Activated naive CD8-positive, alpha-beta T cell treated with anti-CD3 and anti-CD28 coated beads, Interleukin-2, amount 10 ng/mL, durations not matched to agents 7 days and 5 days (primary cell): ENCODE measurements at regions not wholly inside any gene's neighbourhood (a gene's known extent, or its start where the extent isn't known, plus 50 kb on each side); places are given as distances from the start of the nearest gene placed in this dataset.

ENCODE experiments used
- ATAC-seq: fragments of 150-1000 bp; cut with Tn5 transposase; one replicate; pipeline ENCODE4 v1.10.0; 2021; ENCODE audit warnings: low read depth, moderate library complexity
- POLR2A ChIA-PET: fragments of 350-600 bp; sonication (Branson Sonifier 250); formaldehyde crosslinking; loops from one replicate; lab custom pipeline; 2021; ENCODE audit warnings: antibody characterized with exemption; lab: Charles Lee
- DNase-seq: peaks from one replicate; pipeline ENCODE4 v3.0.0; 2021
- H3K27ac Mint-ChIP-seq: one replicate; pipeline ENCODE4 v1.8.0; 2022; ENCODE audit warnings: mild to moderate bottlenecking, mixed read lengths
- H3K27me3 Mint-ChIP-seq: one replicate; pipeline ENCODE4 v1.8.0; 2022; ENCODE audit warnings: mild to moderate bottlenecking, moderate library complexity, mixed read lengths
- H3K36me3 Mint-ChIP-seq: one replicate; pipeline ENCODE4 v1.8.0; 2021; ENCODE audit warnings: mild to moderate bottlenecking, mixed read lengths
- H3K4me1 Mint-ChIP-seq: one replicate; pipeline ENCODE4 v1.8.0; 2021; ENCODE audit warnings: mixed read lengths
- H3K4me3 Mint-ChIP-seq: one replicate; pipeline ENCODE4 v1.8.0; 2022; ENCODE audit warnings: mild to moderate bottlenecking, moderate library complexity, mixed read lengths
- H3K9me3 Mint-ChIP-seq: one replicate; pipeline ENCODE4 v1.8.0; 2021; ENCODE audit warnings: mixed read lengths

DNA sequence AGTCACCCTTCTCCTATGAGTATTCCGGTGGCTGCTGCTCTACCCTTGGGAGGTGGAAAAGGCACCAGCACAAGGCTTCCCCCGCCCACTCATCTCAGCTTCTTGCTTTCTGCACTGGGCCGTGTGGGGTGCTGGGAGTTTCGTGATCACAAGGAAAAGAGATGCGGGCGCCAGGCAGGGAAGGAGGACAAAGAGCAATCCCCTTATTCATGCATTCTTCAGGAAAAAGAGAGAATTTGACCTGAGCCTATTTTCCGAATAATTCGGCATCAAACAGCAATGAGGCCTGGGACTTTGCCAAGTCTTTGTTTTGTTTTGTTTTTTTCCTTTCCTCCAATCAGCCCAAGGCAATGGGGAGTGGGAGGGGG, 102.2 kb upstream of the LPP start:
- POLR2A ChIA-PET = interaction anchor here (2.3 kb wide), 1 partner anchor 103 kb away, joined by 11 read pairs; the partner anchor contains the start of gene LPP
- ATAC-seq (no peak), DNase-seq (no peak)
- H3K9me3 Mint-ChIP-seq = no peaks in the 10 kb centered on the region
- no peaks in the 10 kb centered on the region for H3K27me3 Mint-ChIP-seq
- H3K4me1 Mint-ChIP-seq = peaks cover 26% of the 10 kb centered on the region
- no peaks in the 10 kb centered on the region for H3K36me3 Mint-ChIP-seq
- H3K4me3 Mint-ChIP-seq = no peak overlapping the region
- H3K27ac Mint-ChIP-seq = no peak overlapping the region

- no peak overlapping the region for H3K27ac Mint-ChIP-seq
These were observed 101.6 kb upstream of the LPP start for GRCh38 chr3:188052169-188053035.

GRCh38 chr3:188053036-188053340, 101.0 kb upstream of the LPP start:
- Mint-ChIP-seq H3K9me3 (no peaks in the 10 kb centered on the region), H3K4me1 (peaks cover 21% of the 10 kb centered on the region), H3K4me3 (no peak overlapping the region), H3K27me3 (no peaks in the 10 kb centered on the region), H3K36me3 (no peaks in the 10 kb centered on the region), H3K27ac (no peak overlapping the region)
- ATAC-seq (no peak), DNase-seq (no peak)
- POLR2A ChIA-PET = interaction anchor here (1.2 to 1.4 kb wide), 2 partner anchors 9 to 306 kb away, joined by 4 to 6 read pairs; no protein-coding TSS in a partner anchor

More at GRCh38 chr3:188052169-188053035, 101.6 kb upstream of the LPP start:
- no peaks in the 10 kb centered on the region for H3K36me3 Mint-ChIP-seq
- ATAC-seq = no peak
- H3K9me3 Mint-ChIP-seq = no peaks in the 10 kb centered on the region
- no peaks in the 10 kb centered on the region for H3K27me3 Mint-ChIP-seq
- POLR2A ChIA-PET = interaction anchor here (1.2 to 1.4 kb wide), 2 partner anchors 8 to 305 kb away, joined by 4 to 6 read pairs; no protein-coding TSS in a partner anchor
- no peak overlapping the region for H3K4me3 Mint-ChIP-seq
- peaks cover 24% of the 10 kb centered on the region for H3K4me1 Mint-ChIP-seq
- no peak for DNase-seq

DNA sequence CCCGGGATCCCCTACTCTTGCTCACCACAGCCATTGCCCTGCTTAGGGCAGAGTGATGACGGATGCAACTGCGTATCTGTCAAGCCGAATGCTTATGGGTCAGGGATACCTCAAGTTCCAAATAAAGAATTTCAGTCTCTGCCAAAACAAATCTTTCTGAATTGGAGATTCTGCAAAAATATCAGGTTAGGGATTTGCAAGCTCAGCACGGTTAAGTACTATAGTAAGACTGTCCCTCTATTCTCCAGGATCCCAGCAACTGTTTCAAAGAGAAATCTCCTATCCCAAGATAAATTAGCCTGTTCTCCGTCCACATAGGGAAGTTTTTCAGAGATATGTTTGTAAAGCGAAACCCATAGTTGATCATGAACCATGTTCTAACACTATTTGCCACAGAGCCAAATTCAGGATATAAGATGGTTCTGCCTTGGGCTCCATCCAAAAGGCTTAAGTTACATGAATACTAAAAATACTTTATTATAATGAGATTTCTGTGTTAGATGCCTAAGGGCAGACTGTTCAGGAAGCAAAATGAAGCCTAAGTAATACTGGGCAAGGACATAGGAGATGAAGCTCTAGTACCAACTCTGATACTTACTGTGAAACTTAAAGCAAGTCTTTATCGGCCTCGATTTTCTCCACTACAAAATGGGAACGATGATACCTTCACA, 100.1 kb upstream of the LPP start:
- no peaks in the 10 kb centered on the region for H3K9me3 Mint-ChIP-seq

GRCh38 chr3:188054541-188054940, 99.4 kb upstream of the LPP start:
- Mint-ChIP-seq H3K27me3 (no peaks in the 10 kb centered on the region), H3K4me1 (peaks cover 16% of the 10 kb centered on the region), H3K4me3 (no peak overlapping the region), H3K27ac (no peak overlapping the region), H3K9me3 (no peaks in the 10 kb centered on the region), H3K36me3 (no peaks in the 10 kb centered on the region)
- ATAC-seq (no peak), DNase-seq (no peak)
- POLR2A ChIA-PET = no interaction called here

More for the DNA sequence above, 100.1 kb upstream of the LPP start:
- no peak for DNase-seq
- Mint-ChIP-seq H3K27ac (no peak overlapping the region), H3K27me3 (no peaks in the 10 kb centered on the region), H3K36me3 (no peaks in the 10 kb centered on the region), H3K4me1 (peaks cover 21% of the 10 kb centered on the region), H3K4me3 (no peak overlapping the region)
- POLR2A ChIA-PET = interaction anchor here (1.4 kb wide), 1 partner anchor 307 kb away, joined by 6 read pairs; no protein-coding TSS in a partner anchor
- no peak for ATAC-seq

DNA sequence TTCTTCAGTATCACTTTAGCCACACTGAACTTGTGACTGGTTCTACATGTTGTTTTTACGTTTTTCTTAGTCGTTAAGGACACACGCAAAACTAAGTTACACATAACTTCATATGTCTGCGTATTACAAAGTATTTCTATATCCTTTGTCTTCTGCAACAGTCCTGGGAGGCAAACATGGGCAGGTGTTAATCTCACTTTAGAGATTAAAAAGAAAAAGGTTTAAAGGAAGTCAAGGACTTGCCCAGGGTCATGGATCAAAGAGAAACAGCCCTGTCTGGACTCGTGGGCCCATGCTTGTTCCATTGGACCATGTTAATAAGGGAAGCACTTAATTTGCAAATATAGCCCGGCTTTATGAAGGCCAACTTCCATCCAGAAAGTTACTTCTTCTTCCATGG, 98.6 kb upstream of the LPP start:
- peaks cover 3% of the 10 kb centered on the region for H3K36me3 Mint-ChIP-seq
- no peak for ATAC-seq

GRCh38 chr3:188057124-188057523, 96.8 kb upstream of the LPP start:
- no peaks in the 10 kb centered on the region for H3K9me3 Mint-ChIP-seq
- peaks cover 20% of the 10 kb centered on the region for H3K4me1 Mint-ChIP-seq
- no peak for ATAC-seq
- no peak for DNase-seq
- H3K4me3 Mint-ChIP-seq = no peak overlapping the region
- no peak overlapping the region for H3K27ac Mint-ChIP-seq
- no peaks in the 10 kb centered on the region for H3K27me3 Mint-ChIP-seq
- POLR2A ChIA-PET = no interaction called here
- H3K36me3 Mint-ChIP-seq = peaks cover 6% of the 10 kb centered on the region

More for the DNA sequence above, 98.6 kb upstream of the LPP start:
- H3K9me3 Mint-ChIP-seq = no peaks in the 10 kb centered on the region
- no peaks in the 10 kb centered on the region for H3K27me3 Mint-ChIP-seq
- no peak overlapping the region for H3K4me3 Mint-ChIP-seq
- H3K27ac Mint-ChIP-seq = no peak overlapping the region
- peaks cover 12% of the 10 kb centered on the region for H3K4me1 Mint-ChIP-seq
- DNase-seq = no peak
- POLR2A ChIA-PET = interaction anchor here (0.7 kb wide), 1 partner anchor 114 kb away, joined by 5 read pairs; no protein-coding TSS in a partner anchor

GRCh38 chr3:188058569-188059184, 95.3 kb upstream of the LPP start:
- H3K27me3 Mint-ChIP-seq = no peaks in the 10 kb centered on the region
- H3K27ac Mint-ChIP-seq = no peak overlapping the region
- no peak overlapping the region for H3K4me3 Mint-ChIP-seq
- ATAC-seq (no peak), DNase-seq (no peak)
- POLR2A ChIA-PET = interaction anchor here (1.1 to 2.9 kb wide), 2 partner anchors 9 to 316 kb away, joined by 3 to 12 read pairs; no protein-coding TSS in a partner anchor
- H3K4me1 Mint-ChIP-seq = peaks cover 17% of the 10 kb centered on the region
- peaks cover 6% of the 10 kb centered on the region for H3K36me3 Mint-ChIP-seq
- H3K9me3 Mint-ChIP-seq = no peaks in the 10 kb centered on the region

- ATAC-seq (no peak), DNase-seq (no peak)
- Mint-ChIP-seq H3K27ac (no peak overlapping the region), H3K4me1 (peaks cover 21% of the 10 kb centered on the region), H3K27me3 (no peaks in the 10 kb centered on the region), H3K9me3 (no peaks in the 10 kb centered on the region), H3K4me3 (no peak overlapping the region), H3K36me3 (peaks cover 6% of the 10 kb centered on the region)
- POLR2A ChIA-PET = interaction anchor here (0.8 to 2.9 kb wide), 3 partner anchors 9 to 311 kb away, joined by 3 to 12 read pairs (median 3); no protein-coding TSS in a partner anchor
These were observed 94.6 kb upstream of the LPP start for GRCh38 chr3:188059351-188059750.

DNA sequence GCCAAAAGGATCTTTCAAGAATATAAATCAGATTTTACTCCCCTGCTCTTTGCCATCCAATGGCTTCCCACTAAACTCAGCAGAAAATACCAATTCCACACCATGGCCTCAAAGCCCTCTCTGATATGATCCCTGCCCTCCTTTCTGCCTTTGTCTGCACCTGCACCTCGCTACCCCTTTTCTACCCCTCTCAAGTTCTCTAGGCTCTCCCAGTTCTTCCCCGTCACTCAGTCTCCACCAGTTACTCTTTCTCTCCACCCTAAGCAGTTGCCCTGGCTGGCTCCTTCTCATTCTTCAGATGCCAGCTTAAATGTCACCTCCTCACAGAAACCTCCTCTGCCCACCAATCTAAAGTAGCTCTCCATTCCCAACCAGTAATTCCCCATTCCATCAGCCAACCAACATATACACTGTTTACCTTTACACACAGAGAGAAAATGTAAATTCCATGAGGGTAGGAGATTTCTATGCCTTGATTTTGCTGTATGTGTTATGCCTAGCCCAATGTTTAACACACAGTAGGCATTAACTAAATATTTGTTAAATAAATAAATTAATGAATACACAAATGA, 93.6 kb upstream of the LPP start:
- Mint-ChIP-seq H3K36me3 (peaks cover 6% of the 10 kb centered on the region), H3K4me3 (no peak overlapping the region), H3K27ac (peak overlapping the region; percentile 41), H3K27me3 (no peaks in the 10 kb centered on the region), H3K4me1 (peaks cover 24% of the 10 kb centered on the region), H3K9me3 (no peaks in the 10 kb centered on the region)
- no peak for ATAC-seq
- POLR2A ChIA-PET = interaction anchor here (0.8 to 2.9 kb wide), 4 partner anchors 10 to 315 kb away, joined by 3 to 12 read pairs (median 3); partner anchors contain the start of gene BCL6
- no peak for DNase-seq

DNA sequence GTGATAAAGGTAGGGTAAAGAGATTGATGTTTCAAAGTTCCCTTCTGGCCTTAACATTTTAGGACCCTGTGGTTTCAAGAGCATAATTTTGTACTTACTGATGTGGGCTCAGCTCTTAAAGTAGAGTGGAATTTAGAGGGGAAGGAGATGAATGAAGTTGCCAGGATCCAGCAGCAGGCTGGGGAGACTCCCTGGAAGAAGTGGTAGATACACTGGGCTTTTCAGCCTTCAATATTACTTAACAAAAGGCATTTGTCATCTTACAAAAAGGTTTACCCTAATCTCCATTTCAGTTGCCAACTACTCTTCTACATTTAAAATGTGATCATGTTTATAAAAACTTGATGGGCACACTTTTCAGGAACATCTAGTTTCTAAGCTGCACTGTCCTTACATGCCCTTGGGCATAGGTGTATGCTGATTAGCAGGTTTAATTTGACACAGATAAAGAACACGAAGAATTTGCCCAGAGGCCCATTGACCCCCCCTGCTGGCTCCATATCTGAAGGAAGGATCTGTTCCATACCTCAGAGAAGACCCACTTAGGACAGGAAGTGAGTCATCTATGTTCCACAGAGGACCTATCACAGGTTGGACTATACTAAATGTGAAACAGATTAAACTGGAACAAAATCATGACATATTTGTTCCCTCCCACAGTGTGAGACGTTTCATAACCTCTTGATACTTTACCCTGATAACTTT, 93.0 kb upstream of the LPP start:
- Mint-ChIP-seq H3K4me1 (peaks cover 24% of the 10 kb centered on the region), H3K36me3 (peaks cover 6% of the 10 kb centered on the region), H3K27me3 (no peaks in the 10 kb centered on the region), H3K27ac (peak overlapping the region; percentile 79), H3K4me3 (peak overlapping the region; percentile 55), H3K9me3 (peaks cover under 1% of the 10 kb centered on the region)
- no peak for DNase-seq
- ATAC-seq = peak; percentile 98
- POLR2A ChIA-PET = interaction anchor here (0.6 to 2.9 kb wide), 5 partner anchors 11 to 315 kb away, joined by 3 to 12 read pairs (median 4); partner anchors contain the start of gene BCL6

DNA sequence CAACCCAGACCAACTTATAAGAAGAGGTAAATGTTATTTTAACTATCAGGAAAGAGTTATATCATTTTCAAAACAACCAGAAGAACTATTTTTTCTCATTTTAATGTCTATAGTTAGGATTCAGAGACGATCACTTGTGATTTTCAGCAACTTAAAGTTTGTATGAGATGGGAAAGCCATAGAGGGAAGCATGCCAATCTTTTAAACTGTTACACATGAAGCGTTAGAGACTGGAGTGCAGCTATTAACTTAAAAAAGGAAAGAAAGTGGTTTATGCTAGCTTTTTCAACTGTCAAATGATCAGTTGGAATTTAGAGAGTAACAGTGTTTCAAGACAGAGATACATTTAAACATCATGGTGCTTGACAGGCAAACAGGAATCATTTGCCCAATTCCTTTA, 91.7 kb upstream of the LPP start:
- H3K9me3 Mint-ChIP-seq = peaks cover 3% of the 10 kb centered on the region
- peaks cover 24% of the 10 kb centered on the region for H3K4me1 Mint-ChIP-seq
- DNase-seq (no peak), ATAC-seq (no peak)
- no peak overlapping the region for H3K4me3 Mint-ChIP-seq
- H3K27me3 Mint-ChIP-seq = no peaks in the 10 kb centered on the region
- H3K36me3 Mint-ChIP-seq = peaks cover 6% of the 10 kb centered on the region
- POLR2A ChIA-PET = interaction anchor here (1.2 to 1.5 kb wide), 2 partner anchors 62 to 317 kb away, joined by 4 to 6 read pairs; partner anchors contain the start of gene BCL6
- H3K27ac Mint-ChIP-seq = no peak overlapping the region
